Endothelial cell (in vitro differentiated cells): ENCODE measurements at regions not wholly inside any gene's neighbourhood (a gene's known extent, or its start where the extent isn't known, plus 50 kb on each side); places are given as distances from the start of the nearest gene placed in this dataset.

Experiments used
- DNase-seq: peaks from one replicate; pipeline ENCODE4 v3.0.0; 2021; ENCODE audit warnings: low spot score
- H3K27ac Mint-ChIP-seq: one replicate; pipeline ENCODE4 v1.8.0; 2021; ENCODE audit warnings: mixed read lengths, inconsistent platforms; ENCODE audit not compliant: unreplicated experiment
- H3K27me3 Mint-ChIP-seq: one replicate; pipeline ENCODE4 v1.8.0; 2021; ENCODE audit warnings: mild to moderate bottlenecking, moderate library complexity, mixed read lengths, inconsistent platforms; ENCODE audit not compliant: unreplicated experiment
- H3K36me3 Mint-ChIP-seq: one replicate; pipeline ENCODE4 v1.8.0; 2021; ENCODE audit warnings: mild to moderate bottlenecking, low read depth, mixed read lengths, inconsistent platforms; ENCODE audit not compliant: unreplicated experiment
- H3K4me1 Mint-ChIP-seq: one replicate; pipeline ENCODE4 v1.8.0; 2021; ENCODE audit warnings: mild to moderate bottlenecking, mixed read lengths, inconsistent platforms; ENCODE audit not compliant: unreplicated experiment
- H3K4me3 Mint-ChIP-seq: one replicate; pipeline ENCODE4 v1.8.0; 2021; ENCODE audit warnings: mild to moderate bottlenecking, mixed read lengths, inconsistent platforms; ENCODE audit not compliant: unreplicated experiment
- H3K9me3 Mint-ChIP-seq: one replicate; pipeline ENCODE4 v1.8.0; 2021; ENCODE audit warnings: mixed read lengths, inconsistent platforms; ENCODE audit not compliant: unreplicated experiment
- TF ChIP-seq, protein P1 (sequence below): fragments of 200-600 bp; sonication (generic); IDR thresholded peaks from one replicate; pipeline ENCODE4 v1.5.0; 2021; ENCODE audit warnings: antibody characterized with exemption; ENCODE audit not compliant: unreplicated experiment

DNA sequence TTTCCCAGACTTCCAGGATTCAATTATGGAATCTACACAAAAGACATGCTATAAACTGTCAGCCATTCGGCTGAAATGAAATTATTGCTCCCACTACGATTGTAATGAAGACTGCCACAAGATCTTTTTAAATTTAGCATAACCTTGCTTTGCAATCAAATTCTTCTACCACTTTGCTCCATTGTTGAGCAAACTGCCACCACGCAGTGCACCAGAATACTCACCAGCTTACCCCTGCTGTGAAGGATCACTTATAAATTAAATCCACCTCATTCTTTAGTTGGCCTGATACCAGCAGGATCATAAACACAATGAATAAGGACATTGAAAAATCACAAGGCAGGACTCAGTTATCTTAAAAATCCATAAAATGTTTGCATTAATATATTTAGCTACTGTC, 116.4 kb upstream of the PRNP start:
- no peak for DNase-seq
- H3K9me3 Mint-ChIP-seq, result no peaks in the 10 kb centered on the region
- no peaks in the 10 kb centered on the region for H3K4me1 Mint-ChIP-seq
- no peak overlapping the region for H3K27ac Mint-ChIP-seq
- no peaks in the 10 kb centered on the region for H3K27me3 Mint-ChIP-seq
- H3K36me3 Mint-ChIP-seq, result no peaks in the 10 kb centered on the region
- H3K4me3 Mint-ChIP-seq, result no peak overlapping the region
- TF ChIP-seq, protein P1, sequence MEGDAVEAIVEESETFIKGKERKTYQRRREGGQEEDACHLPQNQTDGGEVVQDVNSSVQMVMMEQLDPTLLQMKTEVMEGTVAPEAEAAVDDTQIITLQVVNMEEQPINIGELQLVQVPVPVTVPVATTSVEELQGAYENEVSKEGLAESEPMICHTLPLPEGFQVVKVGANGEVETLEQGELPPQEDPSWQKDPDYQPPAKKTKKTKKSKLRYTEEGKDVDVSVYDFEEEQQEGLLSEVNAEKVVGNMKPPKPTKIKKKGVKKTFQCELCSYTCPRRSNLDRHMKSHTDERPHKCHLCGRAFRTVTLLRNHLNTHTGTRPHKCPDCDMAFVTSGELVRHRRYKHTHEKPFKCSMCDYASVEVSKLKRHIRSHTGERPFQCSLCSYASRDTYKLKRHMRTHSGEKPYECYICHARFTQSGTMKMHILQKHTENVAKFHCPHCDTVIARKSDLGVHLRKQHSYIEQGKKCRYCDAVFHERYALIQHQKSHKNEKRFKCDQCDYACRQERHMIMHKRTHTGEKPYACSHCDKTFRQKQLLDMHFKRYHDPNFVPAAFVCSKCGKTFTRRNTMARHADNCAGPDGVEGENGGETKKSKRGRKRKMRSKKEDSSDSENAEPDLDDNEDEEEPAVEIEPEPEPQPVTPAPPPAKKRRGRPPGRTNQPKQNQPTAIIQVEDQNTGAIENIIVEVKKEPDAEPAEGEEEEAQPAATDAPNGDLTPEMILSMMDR, result no peak

DNA sequence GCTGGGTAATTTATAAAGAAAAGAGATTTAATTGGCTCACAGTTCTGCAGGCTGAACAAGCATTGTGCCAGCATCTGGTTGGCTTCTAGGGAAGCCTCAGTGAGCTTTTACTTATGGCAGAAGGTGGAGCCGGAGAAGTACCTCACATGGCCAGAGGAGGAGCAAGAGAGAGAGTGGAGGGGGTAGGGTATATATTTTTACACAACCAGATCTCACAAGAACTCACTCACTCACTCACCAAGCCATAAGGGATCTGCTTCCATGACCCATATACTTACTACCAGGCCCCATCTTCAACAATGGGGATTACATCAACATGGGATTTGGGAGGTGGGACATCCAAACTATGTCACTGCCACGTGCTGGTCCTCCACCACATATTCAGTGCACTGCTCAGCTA, 117.2 kb upstream of the PRNP start:
- Mint-ChIP-seq H3K27ac (no peak overlapping the region), H3K36me3 (no peaks in the 10 kb centered on the region), H3K4me1 (no peaks in the 10 kb centered on the region), H3K27me3 (no peaks in the 10 kb centered on the region), H3K9me3 (no peaks in the 10 kb centered on the region), H3K4me3 (no peak overlapping the region)
- TF ChIP-seq, protein P1, result no peak
- DNase-seq, result no peak

DNA sequence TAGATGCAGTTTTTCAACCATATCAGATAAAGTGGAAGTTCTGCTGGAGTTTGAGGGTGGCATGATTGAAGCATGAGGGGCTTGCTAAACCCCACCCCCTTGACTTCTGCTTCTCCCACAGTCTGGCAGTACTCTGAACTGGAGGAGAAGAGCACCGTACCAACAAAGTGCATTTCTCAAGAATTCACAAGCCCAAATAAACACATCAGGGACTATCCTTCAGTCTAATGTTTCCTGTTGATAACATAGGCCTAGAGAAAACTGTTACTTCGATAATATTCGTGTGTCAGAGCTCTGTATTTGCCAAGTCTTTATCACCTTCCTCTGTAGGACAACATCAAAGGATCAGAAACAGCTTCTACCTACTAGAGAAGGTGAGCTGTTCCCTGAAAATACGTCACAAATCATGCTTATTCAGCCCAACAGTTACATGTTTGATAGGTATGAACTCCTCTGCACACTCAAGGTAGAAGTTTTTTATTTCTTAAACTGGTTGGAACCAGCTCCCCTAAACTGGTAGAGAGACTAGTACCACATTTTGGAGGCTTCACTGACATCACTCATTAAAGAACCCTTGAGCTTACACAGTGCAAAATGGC, 117.8 kb upstream of the PRNP start:
- TF ChIP-seq, protein P1, result no peak
- no peak for DNase-seq
- H3K27me3 Mint-ChIP-seq, result no peaks in the 10 kb centered on the region
- no peak overlapping the region for H3K4me3 Mint-ChIP-seq
- H3K9me3 Mint-ChIP-seq, result no peaks in the 10 kb centered on the region
- no peaks in the 10 kb centered on the region for H3K4me1 Mint-ChIP-seq
- no peaks in the 10 kb centered on the region for H3K36me3 Mint-ChIP-seq
- no peak overlapping the region for H3K27ac Mint-ChIP-seq

DNA sequence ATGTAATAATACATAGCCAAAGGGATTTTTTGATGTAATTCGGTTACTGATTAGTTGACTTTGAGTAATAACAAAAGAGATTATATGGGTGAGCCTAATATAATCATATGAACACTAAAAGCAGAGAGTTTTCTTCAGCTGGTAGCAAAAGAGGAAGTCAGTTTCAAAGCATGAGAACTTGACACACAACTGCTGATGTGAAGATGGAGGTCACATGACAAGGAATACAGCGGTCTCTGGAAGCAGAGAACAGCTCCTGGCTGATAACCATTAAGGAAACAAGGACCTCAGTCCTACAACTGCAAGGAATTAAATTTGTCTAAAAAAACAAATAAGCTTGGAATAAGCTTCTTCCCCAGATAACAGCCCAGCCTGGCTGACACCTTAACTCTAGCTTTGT, 119.1 kb upstream of the PRNP start:
- Mint-ChIP-seq H3K4me1 (no peaks in the 10 kb centered on the region), H3K4me3 (no peak overlapping the region), H3K27ac (no peak overlapping the region), H3K36me3 (no peaks in the 10 kb centered on the region), H3K27me3 (no peaks in the 10 kb centered on the region), H3K9me3 (no peaks in the 10 kb centered on the region)
- TF ChIP-seq, protein P1, result no peak
- no peak for DNase-seq

DNA sequence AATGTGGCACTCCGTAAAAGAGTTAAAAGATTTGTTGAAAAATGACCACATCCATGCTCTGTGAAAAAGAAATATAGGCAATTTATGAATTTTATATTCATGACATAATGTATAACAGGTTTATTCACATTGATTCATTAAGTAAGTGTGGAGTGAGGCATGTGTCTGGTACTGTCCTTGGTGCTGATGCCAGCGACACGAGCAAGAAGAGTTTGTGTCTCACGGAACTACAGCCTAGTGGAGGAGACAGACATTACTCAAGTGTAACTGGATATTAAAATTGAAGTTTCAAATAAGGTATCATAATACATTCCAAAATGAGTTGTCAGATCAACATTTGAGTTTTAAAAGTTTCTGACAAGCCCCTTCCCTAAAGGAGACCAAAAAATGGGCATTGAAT, 122.7 kb upstream of the PRNP start:
- peak; percentile 56 for DNase-seq
- Mint-ChIP-seq H3K9me3 (no peaks in the 10 kb centered on the region), H3K27me3 (peaks cover 3% of the 10 kb centered on the region), H3K27ac (no peak overlapping the region), H3K4me1 (no peaks in the 10 kb centered on the region), H3K4me3 (no peak overlapping the region), H3K36me3 (no peaks in the 10 kb centered on the region)
- TF ChIP-seq, protein P1, result no peak
